ENCODE measurements at regions not wholly inside any gene's neighbourhood (a gene's known extent, or its start where the extent isn't known, plus 50 kb on each side); places are given as distances from the start of the nearest gene placed in this dataset.

DNA sequence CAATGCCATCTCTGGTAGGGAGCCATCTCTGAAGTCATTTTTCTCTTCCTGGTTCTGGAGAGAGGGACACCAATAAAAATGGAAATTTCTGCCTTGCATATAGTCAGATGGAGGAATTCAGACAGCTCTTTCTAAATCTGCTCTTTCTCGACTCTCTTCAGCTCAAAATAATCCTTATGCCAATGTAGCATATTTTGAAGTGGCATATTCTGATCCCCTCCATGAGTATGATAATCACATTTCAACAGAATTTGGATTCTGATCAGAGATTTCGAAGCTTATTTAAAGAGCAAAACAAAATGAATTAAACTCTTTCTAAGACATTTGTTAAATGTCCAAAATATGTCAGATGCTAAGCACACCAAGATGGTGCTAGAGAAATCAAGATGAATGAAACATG lies 267.1 kb upstream of the BTBD3 start (continued):
- TF ChIP-seq REST (IDR thresholded peaks at IDR 0.05; ENCODE audit: low read depth) (no peak), FOSL1 (IDR thresholded peaks at IDR 0.05; ENCODE audit: low read depth) (no peak), ELF1 (IDR thresholded peaks at IDR 0.05; ENCODE audit: borderline replicate concordance, low read depth) (no peak)

DNA sequence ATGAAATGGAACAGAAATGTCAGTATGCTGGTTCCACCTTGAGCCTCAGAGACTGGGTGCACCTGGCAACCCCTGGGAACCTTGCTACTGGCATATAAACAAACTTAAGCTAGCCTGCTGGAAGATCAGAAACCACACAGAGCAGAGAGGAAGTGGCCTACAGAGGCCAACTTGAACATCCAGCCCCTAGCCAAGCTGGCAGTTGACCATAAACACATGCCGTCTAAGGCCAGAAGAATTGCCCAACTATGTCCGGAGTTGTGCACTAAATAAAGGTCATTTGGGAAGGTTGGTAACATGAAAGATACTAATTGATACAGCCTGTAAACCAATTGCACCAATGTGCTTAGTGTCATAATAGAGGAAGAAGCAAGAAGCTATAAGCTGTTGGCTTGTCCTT lies 266.6 kb upstream of the BTBD3 start:
- Histone ChIP-seq H4K20me1 (ENCODE audit: insufficient read depth) (no peaks in the 10 kb centered on the region), H3K27ac (ENCODE audit: low read depth, low read length) (no peak overlapping the region), H2AFZ (ENCODE audit: low read depth, low read length, poor library complexity, severe bottlenecking) (no peak overlapping the region), H3K4me2 (ENCODE audit: low read length) (no peak overlapping the region), H3K9me2 (ENCODE audit: insufficient read depth) (no peaks in the 10 kb centered on the region), H3K9ac (ENCODE audit: low read length) (no peak overlapping the region), H3K36me3 (ENCODE audit: control insufficient read depth in 1 of 2, insufficient read depth in 2 of 2, low read length in 2 of 2) (no peaks in the 10 kb centered on the region), H3K4me1 (ENCODE audit: control insufficient read depth in 1 of 2, insufficient read depth in 2 of 2, low read length in 2 of 2) (no peaks in the 10 kb centered on the region), H3K9me3 (ENCODE audit: control insufficient read depth in 1 of 2, insufficient read depth in 1 of 2, low read depth in 1 of 2, low read length in 2 of 2) (no peaks in the 10 kb centered on the region), H3K4me3 (replicated peaks in 1 of 2; ENCODE audit: low read depth in 1 of 2, low read length in 2 of 2) (no peak overlapping the region), H3K27me3 (ENCODE audit: insufficient read depth, low read length) (no peaks in the 10 kb centered on the region), H3K79me2 (ENCODE audit: insufficient read depth, low read length) (no peaks in the 10 kb centered on the region)
- TF ChIP-seq EZH2 (IDR thresholded peaks at IDR 0.05) = no peak
- no peak for TF ChIP-seq EZH2phosphoT487 (IDR thresholded peaks at IDR 0.05; ENCODE audit: borderline replicate concordance)
- TF ChIP-seq MAX (IDR thresholded peaks at IDR 0.05) = no peak
- TF ChIP-seq ELF1 (IDR thresholded peaks at IDR 0.05; ENCODE audit: borderline replicate concordance, low read depth) = no peak
- TF ChIP-seq REST (IDR thresholded peaks at IDR 0.05; ENCODE audit: low read depth) = no peak
- no peak for TF ChIP-seq SRF (IDR thresholded peaks at IDR 0.05; ENCODE audit: low read depth)
- TF ChIP-seq CBX3 (IDR thresholded peaks at IDR 0.05; ENCODE audit: low read depth) = no peak
- TF ChIP-seq JUND (IDR thresholded peaks at IDR 0.05) = no peak
- TF ChIP-seq SIN3A (IDR thresholded peaks at IDR 0.05; ENCODE audit: low read depth) = no peak
- no peak for TF ChIP-seq ZFX (IDR thresholded peaks at IDR 0.05)
- TF ChIP-seq, protein P1, sequence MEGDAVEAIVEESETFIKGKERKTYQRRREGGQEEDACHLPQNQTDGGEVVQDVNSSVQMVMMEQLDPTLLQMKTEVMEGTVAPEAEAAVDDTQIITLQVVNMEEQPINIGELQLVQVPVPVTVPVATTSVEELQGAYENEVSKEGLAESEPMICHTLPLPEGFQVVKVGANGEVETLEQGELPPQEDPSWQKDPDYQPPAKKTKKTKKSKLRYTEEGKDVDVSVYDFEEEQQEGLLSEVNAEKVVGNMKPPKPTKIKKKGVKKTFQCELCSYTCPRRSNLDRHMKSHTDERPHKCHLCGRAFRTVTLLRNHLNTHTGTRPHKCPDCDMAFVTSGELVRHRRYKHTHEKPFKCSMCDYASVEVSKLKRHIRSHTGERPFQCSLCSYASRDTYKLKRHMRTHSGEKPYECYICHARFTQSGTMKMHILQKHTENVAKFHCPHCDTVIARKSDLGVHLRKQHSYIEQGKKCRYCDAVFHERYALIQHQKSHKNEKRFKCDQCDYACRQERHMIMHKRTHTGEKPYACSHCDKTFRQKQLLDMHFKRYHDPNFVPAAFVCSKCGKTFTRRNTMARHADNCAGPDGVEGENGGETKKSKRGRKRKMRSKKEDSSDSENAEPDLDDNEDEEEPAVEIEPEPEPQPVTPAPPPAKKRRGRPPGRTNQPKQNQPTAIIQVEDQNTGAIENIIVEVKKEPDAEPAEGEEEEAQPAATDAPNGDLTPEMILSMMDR (IDR thresholded peaks at IDR 0.05 in 2 of 3, conservative IDR thresholded peaks at IDR 0.05 in 1 of 3; ENCODE audit: borderline replicate concordance in 1 of 3, insufficient read depth in 1 of 3, low read depth in 2 of 3, low read length in 2 of 3) = no peak
- no peak for TF ChIP-seq POLR2A (IDR thresholded peaks at IDR 0.05; ENCODE audit: borderline replicate concordance, extremely low read depth, insufficient read depth, insufficient read length)
- TF ChIP-seq TCF7L2 (IDR thresholded peaks at IDR 0.05; ENCODE audit: borderline replicate concordance, extremely low read depth, insufficient read depth, insufficient read length) = no peak
- POLR2A ChIA-PET = no interaction called here
- DNase-seq (ENCODE audit: low read depth, low spot score) (no peak), ATAC-seq (no peak)
- RAD21 ChIA-PET (ENCODE audit: low non-redundant PET in 1 of 2, low total read pairs in 2 of 2, uncharacterized antibody in 2 of 2, unreplicated experiment in 2 of 2) = no interaction called here
- intact Hi-C loops (cut with micrococcal nuclease) = no loop called here
- no TSS peak for BruUV-seq (replicated peaks)
- CTCF ChIA-PET = no interaction called here
